ENCODE measurements at regions not wholly inside any gene's neighbourhood (a gene's known extent, or its start where the extent isn't known, plus 50 kb on each side); places are given as distances from the start of the nearest gene placed in this dataset.

GRCh38 chr4:124462954-124463828, 249.3 kb downstream of the ANKRD50 start:
- TF ChIP-seq, protein P1, sequence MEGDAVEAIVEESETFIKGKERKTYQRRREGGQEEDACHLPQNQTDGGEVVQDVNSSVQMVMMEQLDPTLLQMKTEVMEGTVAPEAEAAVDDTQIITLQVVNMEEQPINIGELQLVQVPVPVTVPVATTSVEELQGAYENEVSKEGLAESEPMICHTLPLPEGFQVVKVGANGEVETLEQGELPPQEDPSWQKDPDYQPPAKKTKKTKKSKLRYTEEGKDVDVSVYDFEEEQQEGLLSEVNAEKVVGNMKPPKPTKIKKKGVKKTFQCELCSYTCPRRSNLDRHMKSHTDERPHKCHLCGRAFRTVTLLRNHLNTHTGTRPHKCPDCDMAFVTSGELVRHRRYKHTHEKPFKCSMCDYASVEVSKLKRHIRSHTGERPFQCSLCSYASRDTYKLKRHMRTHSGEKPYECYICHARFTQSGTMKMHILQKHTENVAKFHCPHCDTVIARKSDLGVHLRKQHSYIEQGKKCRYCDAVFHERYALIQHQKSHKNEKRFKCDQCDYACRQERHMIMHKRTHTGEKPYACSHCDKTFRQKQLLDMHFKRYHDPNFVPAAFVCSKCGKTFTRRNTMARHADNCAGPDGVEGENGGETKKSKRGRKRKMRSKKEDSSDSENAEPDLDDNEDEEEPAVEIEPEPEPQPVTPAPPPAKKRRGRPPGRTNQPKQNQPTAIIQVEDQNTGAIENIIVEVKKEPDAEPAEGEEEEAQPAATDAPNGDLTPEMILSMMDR (IDR thresholded peaks at IDR 0.05): no peak
- no peak for TF ChIP-seq POLR2A (IDR thresholded peaks at IDR 0.05)
- TF ChIP-seq POLR2AphosphoS5 (IDR thresholded peaks at IDR 0.05): no peak
- no peak for TF ChIP-seq EP300 (IDR thresholded peaks at IDR 0.05)

Data from sigmoid colon (tissue), 4 donors.